Right ventricle myocardium inferior (tissue), 1 donor: ENCODE measurements at regions not wholly inside any gene's neighbourhood (a gene's known extent, or its start where the extent isn't known, plus 50 kb on each side); places are given as distances from the start of the nearest gene placed in this dataset.
A peak's percentile ranks its signal among the peaks of the same experiment; 100 is the strongest.

ENCODE experiments used
- ATAC-seq: fragments of 200-7000 bp; cut with Tn5 transposase; one replicate; pipeline ENCODE4 v1.9.1; 2020; ENCODE audit warnings: mild to moderate bottlenecking, moderate library complexity
- DNase-seq: peaks from one replicate; pipeline ENCODE4 v3.0.0; 2021; ENCODE audit errors: missing footprints
- intact Hi-C: fragments of 100-400 bp; cut with DNase I; formaldehyde crosslinking; loops from one replicate; pipeline ENCODE4 v1.11.0; 2022
- donor health status: DM: no; HTN: yes; CAD: no; lungs with severe emphysema.

DNA sequence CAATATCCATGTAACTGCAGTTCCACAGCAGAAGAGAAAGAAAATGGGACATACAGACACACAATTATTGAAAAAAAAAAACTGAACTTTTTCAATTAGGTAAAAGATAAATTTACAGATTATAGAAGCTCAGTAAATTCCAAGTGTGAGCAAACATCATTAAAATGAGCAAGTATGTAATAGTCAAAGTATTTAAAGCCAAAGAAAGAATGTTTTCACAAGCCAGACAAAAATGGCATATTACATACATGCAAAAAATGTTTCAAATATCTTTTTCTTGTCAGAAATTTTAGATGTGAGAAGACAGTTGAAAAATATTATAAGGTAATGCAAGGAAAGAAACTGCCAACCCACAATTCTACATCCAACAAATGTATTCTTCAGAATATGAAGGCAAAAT is 150.2 kb upstream of the AKR1E2 start:
- DNase-seq (no peak), ATAC-seq (no peak)
- intact Hi-C loops, result no loop called here

DNA sequence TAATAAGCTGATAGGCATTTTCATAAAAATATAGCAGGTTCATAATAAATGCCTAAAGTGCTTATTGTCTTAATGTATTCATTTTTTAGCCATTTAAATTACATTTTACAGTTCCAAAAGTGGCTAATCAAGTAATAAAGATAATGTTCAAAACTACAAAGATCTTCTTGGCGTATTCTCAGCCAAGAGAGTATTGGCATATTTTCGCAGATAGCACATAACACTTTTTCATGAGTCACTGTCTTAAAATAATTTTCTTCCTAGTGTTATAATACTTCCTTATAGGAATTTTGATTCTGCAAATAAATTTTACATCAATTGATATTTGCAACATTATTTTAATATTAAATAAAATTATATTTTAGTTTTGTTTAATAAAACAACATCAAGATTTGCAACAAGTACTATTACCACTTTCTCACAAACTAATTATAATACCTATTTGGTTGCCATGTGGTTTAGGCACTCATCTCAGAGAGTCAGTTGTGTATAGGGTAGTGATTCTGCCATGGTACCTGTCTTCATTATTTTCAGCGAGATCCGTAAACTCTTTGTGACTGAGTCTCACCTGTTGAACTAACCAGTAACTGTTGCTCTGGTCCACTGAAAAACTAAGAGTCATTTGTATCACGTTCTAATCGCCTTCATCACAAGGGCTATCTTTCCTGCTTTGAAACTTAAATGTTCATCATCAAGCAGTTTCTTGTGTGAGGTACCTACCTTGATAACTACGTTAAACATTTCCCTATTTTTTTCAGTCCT is 152.5 kb upstream of the AKR1E2 start:
- no peak for ATAC-seq
- no peak for DNase-seq
- intact Hi-C loops, result no loop called here

- no peak for ATAC-seq
- intact Hi-C loops, result no loop called here
- no peak for DNase-seq
Observed at GRCh38 chr10:4672201-4672600, 153.8 kb upstream of the AKR1E2 start.

GRCh38 chr10:4671451-4672145 is 154.4 kb upstream of the AKR1E2 start:
- intact Hi-C loops, result no loop called here
- DNase-seq (no peak), ATAC-seq (no peak)

DNA sequence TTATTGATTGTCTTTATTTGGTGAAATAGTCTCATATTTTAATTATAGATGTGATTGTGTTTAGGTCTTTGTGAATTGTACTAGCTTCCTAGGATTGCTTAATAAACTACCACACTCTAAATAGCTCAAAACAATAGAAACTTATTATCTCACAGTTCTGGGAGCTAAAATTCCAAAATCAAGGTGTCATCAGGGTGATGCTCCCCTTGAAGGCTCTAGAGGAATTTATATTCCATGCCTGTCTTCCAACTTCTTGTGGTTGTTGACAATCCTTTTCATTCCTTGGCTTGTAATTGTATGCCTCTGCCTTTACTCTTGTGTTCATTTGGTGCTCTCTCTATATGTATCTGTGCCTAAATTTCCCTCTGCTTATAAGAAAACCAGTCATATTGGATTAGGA is 155.3 kb upstream of the AKR1E2 start:
- ATAC-seq, result no peak
- DNase-seq, result no peak
- intact Hi-C loops, result no loop called here

- intact Hi-C loops, result loop anchor here (10.0 kb wide), 1 partner anchor 1435 kb away; no protein-coding TSS in a partner anchor
- DNase-seq, result no peak
- no peak for ATAC-seq
Observed at GRCh38 chr10:4669585-4669984, 156.4 kb upstream of the AKR1E2 start.

GRCh38 chr10:4663162-4663992 is 162.6 kb upstream of the AKR1E2 start:
- intact Hi-C loops, result loop anchor here (1.0 to 10.0 kb wide), 9 partner anchors 22 to 1466 kb away; no protein-coding TSS in a partner anchor
- no peak for DNase-seq
- peak; percentile 88 for ATAC-seq

DNA sequence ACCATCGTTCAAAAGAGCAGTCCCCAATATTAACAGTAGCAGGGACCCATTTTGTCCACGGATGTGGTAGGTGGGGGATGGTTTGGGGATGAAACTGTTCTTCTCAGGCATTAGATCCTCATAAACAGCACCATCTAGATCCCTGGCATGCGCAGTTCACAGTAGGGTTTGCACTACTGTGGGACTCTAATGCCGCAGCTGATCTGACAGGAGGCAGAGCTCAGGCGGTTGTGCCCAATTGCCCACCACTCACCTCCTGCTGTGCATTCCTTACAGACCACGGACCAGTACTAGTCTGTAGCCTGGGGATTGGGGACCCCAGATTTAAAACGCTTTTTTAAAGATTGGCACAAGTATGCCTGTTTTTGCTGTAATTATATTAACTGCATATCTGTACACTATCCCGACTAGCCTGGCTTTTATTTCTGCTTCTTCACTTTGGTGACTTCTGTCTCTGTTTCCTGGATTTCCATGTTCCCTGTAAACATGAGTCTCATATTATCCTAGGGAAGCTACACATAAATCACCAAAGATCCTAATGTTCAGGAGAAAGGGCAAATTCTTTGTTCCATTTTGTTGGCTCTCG is 163.3 kb upstream of the AKR1E2 start:
- intact Hi-C loops, result loop anchor here (1.0 to 10.0 kb wide), 10 partner anchors 23 to 1465 kb away; partner anchors contain the start of gene KLF6
- ATAC-seq, result peak; percentile 33
- no peak for DNase-seq

DNA sequence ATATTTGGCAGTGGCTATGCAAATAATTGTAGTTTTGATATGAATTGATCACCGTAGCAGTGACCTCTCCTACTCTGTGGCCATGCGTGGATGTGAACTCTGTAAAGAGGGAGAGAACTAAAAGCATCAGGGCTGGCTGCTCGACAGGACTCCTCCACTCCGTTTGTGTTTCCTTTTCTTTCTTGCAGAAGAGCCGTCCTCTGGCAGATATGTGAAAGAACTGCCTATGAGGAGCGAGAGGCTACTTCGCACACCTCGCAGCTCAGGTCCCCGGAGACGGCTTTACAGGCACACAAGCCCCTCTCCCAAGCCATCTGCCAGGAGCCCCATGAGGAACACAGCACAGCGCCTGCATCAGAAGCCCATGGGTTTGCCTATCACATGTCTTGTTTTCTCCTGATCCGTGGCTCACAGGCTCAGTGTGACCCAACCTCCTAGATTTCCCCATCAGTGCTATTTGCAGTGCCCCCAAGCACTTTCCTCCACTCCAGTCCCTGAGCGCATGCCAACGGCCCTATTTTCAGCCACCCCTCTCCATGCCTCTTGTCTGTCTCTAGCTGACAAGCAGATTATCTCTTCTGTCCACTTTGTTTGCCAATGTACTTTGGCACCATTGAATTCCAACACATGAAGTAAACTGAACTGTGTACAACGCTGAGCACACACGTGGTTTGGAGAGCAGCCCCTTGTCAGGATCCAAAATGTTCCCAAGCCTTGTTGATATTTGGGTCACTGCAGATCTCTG is 164.3 kb upstream of the AKR1E2 start:
- intact Hi-C loops, result loop anchor here (1.0 to 10.0 kb wide), 8 partner anchors 105 to 1464 kb away; partner anchors contain the start of gene KLF6
- peak; percentile 87 for ATAC-seq
- DNase-seq, result peak; percentile 89

DNA sequence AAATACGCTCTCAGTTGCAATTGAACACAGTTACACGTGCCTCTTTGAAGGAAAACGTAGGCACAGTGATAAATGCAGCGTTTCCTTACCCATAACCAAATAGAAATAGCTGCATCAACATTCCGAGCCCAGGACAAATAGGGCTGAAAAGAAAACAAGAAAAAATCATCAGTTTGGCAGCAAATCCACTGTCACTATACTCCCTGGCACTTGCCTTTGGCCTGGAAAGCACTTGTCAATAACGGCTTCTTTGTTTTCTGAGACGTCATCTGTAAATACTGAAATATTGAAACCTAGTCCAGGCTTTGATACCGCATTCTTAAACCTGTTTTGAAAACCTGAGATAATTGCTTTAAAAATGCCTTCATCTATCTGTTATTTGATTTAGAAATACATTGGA is 167.2 kb upstream of the AKR1E2 start:
- intact Hi-C loops, result loop anchor here (5.0 kb wide), 1 partner anchor 1191 kb away; no protein-coding TSS in a partner anchor

GRCh38 chr10:4656576-4657194 is 169.3 kb upstream of the AKR1E2 start:
- intact Hi-C loops, result loop anchor here (2.0 to 5.0 kb wide), 3 partner anchors 144 to 1189 kb away; no protein-coding TSS in a partner anchor
- DNase-seq (peak; percentile 68), ATAC-seq (no peak)

More for the DNA sequence above, 167.2 kb upstream of the AKR1E2 start:
- DNase-seq (no peak), ATAC-seq (no peak)

DNA sequence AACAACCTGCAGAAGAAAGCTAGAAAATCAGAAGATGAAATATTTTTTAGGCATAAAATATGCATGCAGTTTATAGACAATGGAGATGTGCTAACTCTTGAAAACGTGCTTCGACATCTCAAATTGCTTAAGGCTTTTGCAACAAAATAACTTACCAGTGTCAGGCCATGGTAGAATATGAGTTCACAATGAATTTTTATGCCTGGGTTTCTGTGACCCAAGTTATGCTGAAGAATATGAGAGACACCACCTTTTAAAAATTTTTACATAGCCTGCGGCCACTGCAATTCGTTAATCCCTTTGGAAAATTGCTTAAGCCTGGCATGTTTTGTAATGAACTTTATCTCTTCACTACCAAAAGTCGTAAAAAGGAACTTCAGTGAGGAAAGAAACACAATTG is 170.1 kb upstream of the AKR1E2 start:
- ATAC-seq (no peak), DNase-seq (no peak)
- intact Hi-C loops, result loop anchor here (2.0 to 5.0 kb wide), 3 partner anchors 143 to 1189 kb away; no protein-coding TSS in a partner anchor

GRCh38 chr10:4655406-4655805 is 170.6 kb upstream of the AKR1E2 start:
- ATAC-seq (no peak), DNase-seq (no peak)
- intact Hi-C loops, result loop anchor here (5.0 kb wide), 1 partner anchor 1188 kb away; no protein-coding TSS in a partner anchor

DNA sequence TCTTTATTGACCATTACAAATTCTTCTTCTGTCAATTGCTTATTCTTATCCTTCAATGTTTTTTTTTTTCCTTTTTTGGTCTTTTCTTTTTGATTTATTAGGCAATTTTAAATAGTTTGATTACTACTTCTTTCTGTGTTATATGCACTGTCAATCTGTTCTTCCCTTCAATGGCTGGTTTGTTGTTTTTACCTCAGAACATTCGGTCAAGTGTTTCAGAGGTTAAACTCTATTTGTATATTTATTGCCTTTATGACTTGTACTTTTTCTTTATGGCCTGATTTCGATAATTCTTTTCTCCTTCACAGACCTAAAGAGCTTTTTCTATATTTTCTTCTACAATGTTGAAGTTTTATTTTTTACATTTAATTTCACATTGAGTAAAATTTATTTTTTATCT is 171.5 kb upstream of the AKR1E2 start:
- intact Hi-C loops, result no loop called here
- ATAC-seq (no peak), DNase-seq (no peak)

DNA sequence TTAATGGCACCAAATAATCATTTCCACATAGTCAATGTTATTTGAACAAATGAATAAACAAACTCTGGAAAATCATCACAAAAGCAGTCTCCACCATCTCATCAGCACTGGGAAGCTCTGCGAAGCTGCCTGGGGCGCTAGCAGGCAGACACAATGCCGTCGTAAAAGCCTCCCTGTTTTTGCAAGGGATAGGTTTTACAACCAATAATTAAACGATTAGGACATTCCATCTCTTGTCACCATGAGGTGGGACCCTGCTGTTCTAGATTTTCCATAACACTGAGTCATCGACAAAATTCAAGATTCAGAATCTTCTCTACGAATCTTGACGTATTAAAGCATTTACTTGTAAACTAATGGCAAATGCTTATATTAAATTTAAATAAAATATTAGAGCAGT is 172.8 kb upstream of the AKR1E2 start:
- intact Hi-C loops, result no loop called here
- DNase-seq (no peak), ATAC-seq (no peak)

DNA sequence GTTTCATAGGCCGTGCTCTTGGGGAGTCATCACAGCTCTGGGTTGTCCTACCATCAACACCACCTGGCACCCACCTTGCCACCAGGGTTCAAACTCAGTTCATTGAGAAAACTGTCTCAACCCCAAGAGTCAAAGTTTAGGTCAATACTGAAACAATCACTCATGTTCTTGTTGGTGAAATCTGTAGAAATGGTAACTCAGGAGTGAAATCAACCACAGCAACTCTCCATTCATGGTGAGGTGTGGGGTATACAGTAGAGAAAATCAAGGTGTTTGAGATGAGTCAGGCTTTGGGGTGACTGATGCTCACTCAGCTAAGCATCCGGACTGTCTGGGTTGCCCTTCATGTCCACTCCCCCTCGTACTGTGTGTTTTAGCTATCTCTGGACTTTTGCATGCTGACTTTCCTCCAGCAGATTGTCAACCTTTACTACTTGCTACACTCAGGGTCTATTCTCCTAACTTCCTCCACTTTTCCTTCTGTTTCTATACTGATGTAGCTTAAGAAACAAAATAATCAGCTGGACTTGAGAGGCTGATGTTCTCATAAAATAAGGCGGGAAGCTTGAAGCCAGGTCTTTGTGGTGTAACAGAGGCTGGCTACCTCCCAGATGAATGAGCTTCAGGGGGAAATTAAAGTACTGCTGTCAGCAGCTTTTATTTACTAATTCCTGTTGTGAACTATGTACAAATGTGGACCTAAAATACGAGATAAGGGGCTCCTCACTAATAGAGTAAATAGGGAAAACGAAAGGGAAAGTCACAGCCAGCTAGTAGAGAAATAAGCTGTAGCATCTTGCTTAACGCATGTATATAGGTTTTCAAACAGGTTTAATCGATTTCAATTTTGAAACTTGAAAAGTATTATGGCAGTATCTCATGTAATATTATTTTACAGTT is 173.6 kb upstream of the AKR1E2 start:
- no peak for ATAC-seq
- intact Hi-C loops, result no loop called here

More for the DNA sequence above, 173.6 kb upstream of the AKR1E2 start:
- DNase-seq, result no peak
